Neural cell (in vitro differentiated cells): ENCODE measurements at regions not wholly inside any gene's neighbourhood (a gene's known extent, or its start where the extent isn't known, plus 50 kb on each side); places are given as distances from the start of the nearest gene placed in this dataset.

Source experiments
- H2AFZ ChIP-seq: fragments of 200-600, 300-800 bp; sonication (generic), shearing (Covaris generic); 2 replicates; pipeline ENCODE4 v1.6.0; 2014; ENCODE audit warnings: low read depth, mild to moderate bottlenecking, antibody characterized with exemption, low read length, moderate library complexity
- H3F3A ChIP-seq: fragments of 200-600 bp; shearing (Covaris generic); 2 replicates; pipeline ENCODE4 v1.6.1; 2016; ENCODE audit warnings: mild to moderate bottlenecking, moderate library complexity, mixed read lengths, antibody characterized with exemption, low read length; ENCODE audit not compliant: insufficient read depth, poor library complexity, severe bottlenecking
- H3K27ac ChIP-seq: fragments of 200-600, 300-800 bp; sonication (generic), shearing (Covaris generic); 2 replicates; pipeline ENCODE4 v1.5.1; 2014; ENCODE audit warnings: mild to moderate bottlenecking, low read length, moderate library complexity
- H3K27me3 ChIP-seq: fragments of 300-800, 200-600 bp; sonication (generic), shearing (Covaris generic); 2 replicates; pipeline ENCODE4 v1.6.0; 2014; ENCODE audit warnings: mild to moderate bottlenecking, low read depth, low read length, moderate library complexity; ENCODE audit not compliant: insufficient read depth
- H3K36me3 ChIP-seq: fragments of 300-800, 200-600 bp; sonication (generic), shearing (Covaris generic); 2 replicates; pipeline ENCODE4 v1.5.1; 2014; ENCODE audit warnings: mild to moderate bottlenecking, antibody characterized with exemption, low read length, moderate library complexity; ENCODE audit not compliant: insufficient read depth
- H3K4me2 ChIP-seq: fragments of 300-800, 200-600 bp; sonication (generic), shearing (Covaris generic); 2 replicates; pipeline ENCODE4 v1.6.0; 2014; ENCODE audit warnings: mild to moderate bottlenecking, low read length
- H3K4me3 ChIP-seq: fragments of 300-800, 200-600 bp; sonication (generic), shearing (Covaris generic); 2 replicates; pipeline ENCODE4 v1.5.1; 2014; ENCODE audit warnings: mild to moderate bottlenecking, low read length, moderate library complexity
- H3K79me2 ChIP-seq: fragments of 200-600 bp; shearing (Covaris generic); replicated peaks from 2 replicates; pipeline ENCODE4 v1.6.0; 2014; ENCODE audit warnings: mild to moderate bottlenecking, low read length, moderate library complexity; ENCODE audit not compliant: insufficient read depth
- H3K9ac ChIP-seq: fragments of 300-800, 200-600 bp; sonication (generic), shearing (Covaris generic); 2 replicates; pipeline ENCODE4 v1.6.1; 2016; ENCODE audit warnings: mild to moderate bottlenecking, low read length, mixed read lengths
- H3K9me2 ChIP-seq: fragments of 200-600 bp; shearing (Covaris generic); 2 replicates; pipeline ENCODE4 v1.6.1; 2016; ENCODE audit warnings: mild to moderate bottlenecking, low read length, mixed read lengths; ENCODE audit not compliant: insufficient read depth
- H3K9me3 ChIP-seq: fragments of 200-600, 300-800 bp; sonication (generic), shearing (Covaris generic); 2 replicates; pipeline ENCODE4 v1.6.1; 2016; ENCODE audit warnings: mild to moderate bottlenecking, mixed run types, low read length, moderate library complexity, mixed read lengths
- H4K20me1 ChIP-seq: fragments of 200-600 bp; shearing (Covaris generic); 2 replicates; pipeline ENCODE4 v1.6.1; 2016; ENCODE audit warnings: mild to moderate bottlenecking, mixed run types; ENCODE audit not compliant: insufficient read depth
- CTCF ChIP-seq: fragments of 450-650 bp; IDR thresholded peaks from 2 replicates; pipeline ENCODE4 v1.5.1; 2014; ENCODE audit warnings: antibody characterized with exemption, mild to moderate bottlenecking, moderate library complexity; ENCODE audit not compliant: poor library complexity, severe bottlenecking
- EP300 ChIP-seq: fragments of 450-650 bp; conservative IDR thresholded peaks from 2 replicates; pipeline ENCODE4 v1.6.1; 2014; ENCODE audit warnings: antibody characterized with exemption, mild to moderate bottlenecking, moderate library complexity; ENCODE audit not compliant: poor library complexity, severe bottlenecking
- EZH2 ChIP-seq: fragments of 200-600, 300-800 bp; shearing (Covaris generic), sonication (generic); IDR thresholded peaks from 2 replicates; pipeline ENCODE4 v1.6.1; 2014; ENCODE audit warnings: antibody characterized with exemption, low read length, borderline replicate concordance, mild to moderate bottlenecking; ENCODE audit not compliant: insufficient read depth, poor library complexity, severe bottlenecking
- MXI1 ChIP-seq: fragments of 450-650 bp; conservative IDR thresholded peaks from 2 replicates; pipeline ENCODE4 v1.6.1; 2014; ENCODE audit warnings: antibody characterized with exemption, mild to moderate bottlenecking; ENCODE audit not compliant: poor library complexity, severe bottlenecking
- POLR2AphosphoS5 ChIP-seq: IDR thresholded peaks from 2 replicates; pipeline ENCODE4 v1.6.1; 2012
- RAD21 ChIP-seq: fragments of 450-650 bp; conservative IDR thresholded peaks from 2 replicates; pipeline ENCODE4 v1.6.1; 2014; ENCODE audit warnings: antibody characterized with exemption, mild to moderate bottlenecking, moderate library complexity
- SMC3 ChIP-seq: fragments of 450-650 bp; conservative IDR thresholded peaks from 2 replicates; pipeline ENCODE4 v1.6.1; 2014; ENCODE audit warnings: antibody characterized with exemption, mild to moderate bottlenecking, moderate library complexity; ENCODE audit not compliant: poor library complexity
- TAF1 ChIP-seq: IDR thresholded peaks from 2 replicates; pipeline ENCODE4 v1.6.1; 2012; ENCODE audit warnings: low read depth
- TF ChIP-seq, protein P1 (sequence below): IDR thresholded peaks from 2 replicates; pipeline ENCODE4 v1.6.1; 2012; ENCODE audit warnings: borderline replicate concordance

GRCh38 chr7:46257761-46258448, 336.8 kb upstream of the IGFBP3 start:
- Histone ChIP-seq H3K9ac (no peak overlapping the region), H2AFZ (no peak overlapping the region), H3K27ac (no peak overlapping the region), H3K9me3 (no peaks in the 10 kb centered on the region), H3K36me3 (no peaks in the 10 kb centered on the region), H3K4me3 (no peak overlapping the region), H3K27me3 (no peaks in the 10 kb centered on the region), H3F3A (no peaks in the 10 kb centered on the region), H3K79me2 (no peaks in the 10 kb centered on the region), H4K20me1 (no peaks in the 10 kb centered on the region), H3K9me2 (no peaks in the 10 kb centered on the region), H3K4me2 (no peak overlapping the region)
- TF ChIP-seq CTCF (no peak), TAF1 (no peak), EZH2 (no peak), EP300 (no peak), RAD21 (no peak), SMC3 (no peak), POLR2AphosphoS5 (no peak), MXI1 (no peak)
- TF ChIP-seq, protein P1, sequence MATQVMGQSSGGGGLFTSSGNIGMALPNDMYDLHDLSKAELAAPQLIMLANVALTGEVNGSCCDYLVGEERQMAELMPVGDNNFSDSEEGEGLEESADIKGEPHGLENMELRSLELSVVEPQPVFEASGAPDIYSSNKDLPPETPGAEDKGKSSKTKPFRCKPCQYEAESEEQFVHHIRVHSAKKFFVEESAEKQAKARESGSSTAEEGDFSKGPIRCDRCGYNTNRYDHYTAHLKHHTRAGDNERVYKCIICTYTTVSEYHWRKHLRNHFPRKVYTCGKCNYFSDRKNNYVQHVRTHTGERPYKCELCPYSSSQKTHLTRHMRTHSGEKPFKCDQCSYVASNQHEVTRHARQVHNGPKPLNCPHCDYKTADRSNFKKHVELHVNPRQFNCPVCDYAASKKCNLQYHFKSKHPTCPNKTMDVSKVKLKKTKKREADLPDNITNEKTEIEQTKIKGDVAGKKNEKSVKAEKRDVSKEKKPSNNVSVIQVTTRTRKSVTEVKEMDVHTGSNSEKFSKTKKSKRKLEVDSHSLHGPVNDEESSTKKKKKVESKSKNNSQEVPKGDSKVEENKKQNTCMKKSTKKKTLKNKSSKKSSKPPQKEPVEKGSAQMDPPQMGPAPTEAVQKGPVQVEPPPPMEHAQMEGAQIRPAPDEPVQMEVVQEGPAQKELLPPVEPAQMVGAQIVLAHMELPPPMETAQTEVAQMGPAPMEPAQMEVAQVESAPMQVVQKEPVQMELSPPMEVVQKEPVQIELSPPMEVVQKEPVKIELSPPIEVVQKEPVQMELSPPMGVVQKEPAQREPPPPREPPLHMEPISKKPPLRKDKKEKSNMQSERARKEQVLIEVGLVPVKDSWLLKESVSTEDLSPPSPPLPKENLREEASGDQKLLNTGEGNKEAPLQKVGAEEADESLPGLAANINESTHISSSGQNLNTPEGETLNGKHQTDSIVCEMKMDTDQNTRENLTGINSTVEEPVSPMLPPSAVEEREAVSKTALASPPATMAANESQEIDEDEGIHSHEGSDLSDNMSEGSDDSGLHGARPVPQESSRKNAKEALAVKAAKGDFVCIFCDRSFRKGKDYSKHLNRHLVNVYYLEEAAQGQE, result no peak

DNA sequence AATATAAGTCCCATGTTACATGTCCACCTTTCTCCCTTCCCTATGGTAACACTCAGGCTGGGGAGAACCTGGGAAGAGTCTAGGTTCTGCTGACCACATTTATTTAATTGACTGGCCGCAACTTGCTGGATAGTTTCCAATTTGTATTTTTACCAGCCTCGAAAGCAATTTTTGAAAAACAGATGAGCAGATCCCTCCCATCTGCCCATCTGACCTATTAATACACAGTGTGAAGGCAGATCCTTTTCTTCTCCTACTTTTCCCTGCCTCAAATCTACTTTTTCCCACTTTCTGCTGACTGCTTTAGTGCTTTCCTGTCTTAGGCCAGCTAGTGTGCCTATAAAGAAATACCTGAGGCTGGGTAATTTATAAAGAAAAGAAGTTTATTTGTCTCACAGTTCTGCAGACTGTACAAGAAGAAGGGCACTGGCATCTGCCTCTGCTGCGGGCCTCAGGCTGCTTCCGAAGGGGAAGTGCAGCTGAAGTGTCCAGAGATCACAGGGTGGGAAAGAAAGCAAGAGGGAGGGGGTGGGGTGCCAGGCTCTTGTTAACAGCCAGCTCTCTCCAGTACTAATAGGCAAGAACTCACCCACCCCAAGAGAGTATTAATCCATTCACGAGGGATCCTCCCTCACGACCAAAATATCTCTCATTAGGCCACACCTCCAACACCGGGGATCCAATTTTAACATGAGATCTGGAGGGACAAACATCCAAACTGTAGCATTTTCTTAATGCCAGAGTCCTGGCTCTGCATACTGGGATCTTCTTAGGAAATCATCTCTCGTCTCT, 336.0 kb upstream of the IGFBP3 start:
- H3K4me3 ChIP-seq, result no peak overlapping the region
- H3K4me2 ChIP-seq, result no peak overlapping the region
- H3K79me2 ChIP-seq, result no peaks in the 10 kb centered on the region
- no peak overlapping the region for H3K27ac ChIP-seq
- no peaks in the 10 kb centered on the region for H3K27me3 ChIP-seq
- no peaks in the 10 kb centered on the region for H3K9me3 ChIP-seq
- no peaks in the 10 kb centered on the region for H3F3A ChIP-seq
- no peak overlapping the region for H2AFZ ChIP-seq
- no peak overlapping the region for H3K9ac ChIP-seq
- no peaks in the 10 kb centered on the region for H4K20me1 ChIP-seq
- TF ChIP-seq RAD21 (no peak), EP300 (no peak), SMC3 (no peak), CTCF (no peak), EZH2 (no peak)
- TF ChIP-seq, protein P1, result no peak
- no peaks in the 10 kb centered on the region for H3K9me2 ChIP-seq
- no peaks in the 10 kb centered on the region for H3K36me3 ChIP-seq
